ENCODE measurements at regions not wholly inside any gene's neighbourhood (a gene's known extent, or its start where the extent isn't known, plus 50 kb on each side); places are given as distances from the start of the nearest gene placed in this dataset.

- Histone ChIP-seq H3K9me3 (no peaks in the 10 kb centered on the region), H3K27me3 (replicated peaks in 1 of 2; ENCODE audit: control insufficient read depth in 2 of 2, extremely low read depth in 1 of 2, insufficient read depth in 2 of 2, low read length in 1 of 2) (no peaks in the 10 kb centered on the region), H3K36me3 (ENCODE audit: control insufficient read depth in 2 of 2, extremely low read depth in 1 of 2, insufficient read depth in 1 of 2, low read length in 1 of 2) (no peaks in the 10 kb centered on the region), H3K4me1 (ENCODE audit: control insufficient read depth in 1 of 2, extremely low read depth in 1 of 2, insufficient read depth in 2 of 2, low read length in 2 of 2) (no peaks in the 10 kb centered on the region), H3K4me3 (ENCODE audit: control insufficient read depth in 1 of 2, extremely low read depth in 1 of 2, low read length in 1 of 2) (no peak overlapping the region), H3K27ac (ENCODE audit: low read length) (no peak overlapping the region)
- H3K4me1 Mint-ChIP-seq = no peaks in the 10 kb centered on the region
- POLR2A ChIA-PET = no interaction called here
- WGBS (ENCODE audit: insufficient coverage) = no CpG with 5 or more reads among the region's 5 CpGs
- H3K27me3 Mint-ChIP-seq = no peaks in the 10 kb centered on the region
- H3K36me3 Mint-ChIP-seq = no peaks in the 10 kb centered on the region
- ATAC-seq (replicated peaks in 1 of 4) (no peak), DNase-seq (no peak)
- H3K4me3 Mint-ChIP-seq = no peak overlapping the region
- CTCF ChIA-PET = no interaction called here
- no peak overlapping the region for H3K27ac Mint-ChIP-seq
- peaks cover 18 to 32% (median 21%) of the 10 kb centered on the region in 3 donors for H3K9me3 Mint-ChIP-seq
Observed at GRCh38 chr2:82301506-82301905, 1997.0 kb upstream of the LRRTM1 start.

GRCh38 chr2:82289446-82289845 lies 1984.9 kb upstream of the LRRTM1 start:
- H3K9me3 Mint-ChIP-seq = peaks cover 19 to 26% (median 19%) of the 10 kb centered on the region in 3 donors
- ChIA-PET POLR2A (no interaction called here), CTCF (no interaction called here)
- no peak overlapping the region for H3K4me3 ChIP-seq (ENCODE audit: control insufficient read depth in 1 of 2, extremely low read depth in 1 of 2, low read length in 1 of 2)
- ATAC-seq (replicated peaks in 1 of 4) (no peak), DNase-seq (no peak)
- no peaks in the 10 kb centered on the region for H3K4me1 ChIP-seq (ENCODE audit: control insufficient read depth in 1 of 2, extremely low read depth in 1 of 2, insufficient read depth in 2 of 2, low read length in 2 of 2)
- H3K36me3 Mint-ChIP-seq = no peaks in the 10 kb centered on the region
- no peaks in the 10 kb centered on the region for H3K27me3 Mint-ChIP-seq
- H3K9me3 ChIP-seq = peaks cover 4% of the 10 kb centered on the region
- H3K27ac Mint-ChIP-seq = no peak overlapping the region
- H3K27me3 ChIP-seq (replicated peaks in 1 of 2; ENCODE audit: control insufficient read depth in 2 of 2, extremely low read depth in 1 of 2, insufficient read depth in 2 of 2, low read length in 1 of 2) = no peaks in the 10 kb centered on the region
- H3K27ac ChIP-seq (ENCODE audit: low read length) = no peak overlapping the region
- H3K36me3 ChIP-seq (ENCODE audit: control insufficient read depth in 2 of 2, extremely low read depth in 1 of 2, insufficient read depth in 1 of 2, low read length in 1 of 2) = no peaks in the 10 kb centered on the region
- no peaks in the 10 kb centered on the region for H3K4me1 Mint-ChIP-seq
- H3K4me3 Mint-ChIP-seq = no peak overlapping the region
- WGBS (ENCODE audit: insufficient coverage) = no CpG with 5 or more reads among the region's 1 CpG

- no peak for DNase-seq
- Mint-ChIP-seq H3K9me3 (peaks cover 18 to 21% (median 20%) of the 10 kb centered on the region in 3 donors), H3K4me3 (no peak overlapping the region), H3K27me3 (no peaks in the 10 kb centered on the region), H3K27ac (no peak overlapping the region), H3K4me1 (no peaks in the 10 kb centered on the region), H3K36me3 (no peaks in the 10 kb centered on the region)
- no peak for ATAC-seq (replicated peaks in 1 of 4)
- no peak overlapping the region for H3K4me3 ChIP-seq (ENCODE audit: control insufficient read depth in 1 of 2, extremely low read depth in 1 of 2, low read length in 1 of 2)
- ChIA-PET CTCF (no interaction called here), POLR2A (no interaction called here)
- H3K27me3 ChIP-seq (replicated peaks in 1 of 2; ENCODE audit: control insufficient read depth in 2 of 2, extremely low read depth in 1 of 2, insufficient read depth in 2 of 2, low read length in 1 of 2) = no peaks in the 10 kb centered on the region
- H3K4me1 ChIP-seq (ENCODE audit: control insufficient read depth in 1 of 2, extremely low read depth in 1 of 2, insufficient read depth in 2 of 2, low read length in 2 of 2) = no peaks in the 10 kb centered on the region
- H3K9me3 ChIP-seq = no peaks in the 10 kb centered on the region
- no peaks in the 10 kb centered on the region for H3K36me3 ChIP-seq (ENCODE audit: control insufficient read depth in 2 of 2, extremely low read depth in 1 of 2, insufficient read depth in 1 of 2, low read length in 1 of 2)
- no peak overlapping the region for H3K27ac ChIP-seq (ENCODE audit: low read length)
- no CpG with 5 or more reads among the region's 2 CpGs for WGBS (ENCODE audit: insufficient coverage)
Observed at GRCh38 chr2:82283075-82283474, 1978.5 kb upstream of the LRRTM1 start.

GRCh38 chr2:82282111-82282882 lies 1977.7 kb upstream of the LRRTM1 start:
- H3K27ac ChIP-seq (ENCODE audit: low read length) = no peak overlapping the region
- Mint-ChIP-seq H3K4me1 (no peaks in the 10 kb centered on the region), H3K27me3 (no peaks in the 10 kb centered on the region), H3K27ac (no peak overlapping the region), H3K9me3 (peaks cover 16 to 27% (median 18%) of the 10 kb centered on the region in 3 donors), H3K36me3 (no peaks in the 10 kb centered on the region), H3K4me3 (no peak overlapping the region)
- ChIA-PET POLR2A (no interaction called here), CTCF (no interaction called here)
- whole genome bisulfite sequencing (ENCODE audit: insufficient coverage) = 80% methylated on average over 14 of the region's 16 CpGs
- H3K9me3 ChIP-seq = no peaks in the 10 kb centered on the region
- ATAC-seq (replicated peaks in 1 of 4) = no peak
- no peak for DNase-seq
- no peaks in the 10 kb centered on the region for H3K4me1 ChIP-seq (ENCODE audit: control insufficient read depth in 1 of 2, extremely low read depth in 1 of 2, insufficient read depth in 2 of 2, low read length in 2 of 2)
- no peak overlapping the region for H3K4me3 ChIP-seq (ENCODE audit: control insufficient read depth in 1 of 2, extremely low read depth in 1 of 2, low read length in 1 of 2)
- no peaks in the 10 kb centered on the region for H3K36me3 ChIP-seq (ENCODE audit: control insufficient read depth in 2 of 2, extremely low read depth in 1 of 2, insufficient read depth in 1 of 2, low read length in 1 of 2)
- no peaks in the 10 kb centered on the region for H3K27me3 ChIP-seq (replicated peaks in 1 of 2; ENCODE audit: control insufficient read depth in 2 of 2, extremely low read depth in 1 of 2, insufficient read depth in 2 of 2, low read length in 1 of 2)

- Histone ChIP-seq H3K9me3 (no peaks in the 10 kb centered on the region), H3K4me1 (ENCODE audit: control insufficient read depth in 1 of 2, extremely low read depth in 1 of 2, insufficient read depth in 2 of 2, low read length in 2 of 2) (no peaks in the 10 kb centered on the region), H3K36me3 (ENCODE audit: control insufficient read depth in 2 of 2, extremely low read depth in 1 of 2, insufficient read depth in 1 of 2, low read length in 1 of 2) (no peaks in the 10 kb centered on the region), H3K27me3 (replicated peaks in 1 of 2; ENCODE audit: control insufficient read depth in 2 of 2, extremely low read depth in 1 of 2, insufficient read depth in 2 of 2, low read length in 1 of 2) (no peaks in the 10 kb centered on the region), H3K27ac (ENCODE audit: low read length) (no peak overlapping the region), H3K4me3 (ENCODE audit: control insufficient read depth in 1 of 2, extremely low read depth in 1 of 2, low read length in 1 of 2) (no peak overlapping the region)
- Mint-ChIP-seq H3K4me1 (no peaks in the 10 kb centered on the region), H3K9me3 (peaks cover 9 to 25% (median 22%) of the 10 kb centered on the region in 3 donors), H3K4me3 (no peak overlapping the region), H3K27me3 (no peaks in the 10 kb centered on the region), H3K27ac (no peak overlapping the region), H3K36me3 (no peaks in the 10 kb centered on the region)
- ATAC-seq (replicated peaks in 1 of 4) = no peak
- CTCF ChIA-PET = no interaction called here
- 89% methylated on average over 1 of the region's 1 CpG for WGBS (ENCODE audit: insufficient coverage)
- POLR2A ChIA-PET = no interaction called here
- DNase-seq = no peak
Observed at GRCh38 chr2:82279367-82279766, 1974.8 kb upstream of the LRRTM1 start.

GRCh38 chr2:82278416-82278815 lies 1973.9 kb upstream of the LRRTM1 start:
- H3K36me3 Mint-ChIP-seq = no peaks in the 10 kb centered on the region
- ATAC-seq (replicated peaks in 1 of 4) (no peak), DNase-seq (no peak)
- H3K27me3 Mint-ChIP-seq = no peaks in the 10 kb centered on the region
- H3K9me3 Mint-ChIP-seq = peaks cover 9 to 28% (median 26%) of the 10 kb centered on the region in 3 donors
- no peaks in the 10 kb centered on the region for H3K4me1 Mint-ChIP-seq
- Histone ChIP-seq H3K27me3 (replicated peaks in 1 of 2; ENCODE audit: control insufficient read depth in 2 of 2, extremely low read depth in 1 of 2, insufficient read depth in 2 of 2, low read length in 1 of 2) (no peaks in the 10 kb centered on the region), H3K9me3 (no peaks in the 10 kb centered on the region), H3K4me1 (ENCODE audit: control insufficient read depth in 1 of 2, extremely low read depth in 1 of 2, insufficient read depth in 2 of 2, low read length in 2 of 2) (no peaks in the 10 kb centered on the region), H3K27ac (ENCODE audit: low read length) (no peak overlapping the region), H3K4me3 (ENCODE audit: control insufficient read depth in 1 of 2, extremely low read depth in 1 of 2, low read length in 1 of 2) (no peak overlapping the region), H3K36me3 (ENCODE audit: control insufficient read depth in 2 of 2, extremely low read depth in 1 of 2, insufficient read depth in 1 of 2, low read length in 1 of 2) (no peaks in the 10 kb centered on the region)
- no peak overlapping the region for H3K27ac Mint-ChIP-seq
- no peak overlapping the region for H3K4me3 Mint-ChIP-seq
- no CpG with 5 or more reads among the region's 1 CpG for WGBS (ENCODE audit: insufficient coverage)
- CTCF ChIA-PET = no interaction called here
- POLR2A ChIA-PET = no interaction called here

- Histone ChIP-seq H3K9me3 (no peaks in the 10 kb centered on the region), H3K27ac (ENCODE audit: low read length) (no peak overlapping the region), H3K36me3 (ENCODE audit: control insufficient read depth in 2 of 2, extremely low read depth in 1 of 2, insufficient read depth in 1 of 2, low read length in 1 of 2) (no peaks in the 10 kb centered on the region), H3K27me3 (replicated peaks in 1 of 2; ENCODE audit: control insufficient read depth in 2 of 2, extremely low read depth in 1 of 2, insufficient read depth in 2 of 2, low read length in 1 of 2) (no peaks in the 10 kb centered on the region), H3K4me1 (ENCODE audit: control insufficient read depth in 1 of 2, extremely low read depth in 1 of 2, insufficient read depth in 2 of 2, low read length in 2 of 2) (no peaks in the 10 kb centered on the region), H3K4me3 (ENCODE audit: control insufficient read depth in 1 of 2, extremely low read depth in 1 of 2, low read length in 1 of 2) (no peak overlapping the region)
- Mint-ChIP-seq H3K36me3 (no peaks in the 10 kb centered on the region), H3K9me3 (peaks cover 9 to 32% (median 24%) of the 10 kb centered on the region in 3 donors), H3K27ac (no peak overlapping the region), H3K27me3 (no peaks in the 10 kb centered on the region), H3K4me1 (no peaks in the 10 kb centered on the region), H3K4me3 (no peak overlapping the region)
- CTCF ChIA-PET = no interaction called here
- WGBS (ENCODE audit: insufficient coverage) = no CpG with 5 or more reads among the region's 2 CpGs
- no peak for ATAC-seq (replicated peaks in 1 of 4)
- POLR2A ChIA-PET = no interaction called here
- no peak for DNase-seq
Observed at GRCh38 chr2:82275599-82275998, 1971.0 kb upstream of the LRRTM1 start.
